ENCODE measurements at regions not wholly inside any gene's neighbourhood (a gene's known extent, or its start where the extent isn't known, plus 50 kb on each side); places are given as distances from the start of the nearest gene placed in this dataset.
"Not testable (repeated sequence)": the region's sequence is repeated elsewhere in the genome, so short reads cannot be mapped to it uniquely, and the experiment has no call there.

GRCh38 chr4:120636120-120636630 is 286.4 kb downstream of the PRDM5 start:
- DNase-seq (ENCODE audit: low read depth) = no peak

- DNase-seq (ENCODE audit: low read depth) = no peak
Measured at GRCh38 chr4:120633810-120634209, 288.7 kb downstream of the PRDM5 start.

GRCh38 chr4:120630427-120630826 is 292.1 kb downstream of the PRDM5 start:
- no peak for DNase-seq (ENCODE audit: low read depth)

GRCh38 chr4:120629546-120630108 is 292.9 kb downstream of the PRDM5 start:
- DNase-seq (ENCODE audit: low read depth) = no peak

GRCh38 chr4:120622601-120623000 is 299.9 kb downstream of the PRDM5 start:
- no peak for DNase-seq (ENCODE audit: low read depth)

GRCh38 chr4:120617171-120617570 is 305.4 kb downstream of the PRDM5 start:
- DNase-seq (ENCODE audit: low read depth) = no peak

GRCh38 chr4:120616041-120616440 is 306.5 kb downstream of the PRDM5 start:
- DNase-seq (ENCODE audit: low read depth) = no peak

- DNase-seq (ENCODE audit: low read depth) = no peak
Measured at GRCh38 chr4:120613778-120614177, 308.7 kb downstream of the PRDM5 start.

- no peak for DNase-seq (ENCODE audit: low read depth)
Measured at GRCh38 chr4:120611092-120611491, 311.4 kb downstream of the PRDM5 start.

GRCh38 chr4:120591038-120591437 is 331.5 kb downstream of the PRDM5 start:
- DNase-seq (ENCODE audit: low read depth) = no peak

GRCh38 chr4:120589787-120590186 is 332.7 kb downstream of the PRDM5 start:
- no peak for DNase-seq (ENCODE audit: low read depth)

- no peak for DNase-seq (ENCODE audit: low read depth)
Measured at GRCh38 chr4:120568731-120569130, 353.8 kb downstream of the PRDM5 start.

GRCh38 chr4:120561648-120562047 is 360.9 kb downstream of the PRDM5 start:
- no peak for DNase-seq (ENCODE audit: low read depth)

- DNase-seq (ENCODE audit: low read depth) = no peak
Measured at GRCh38 chr4:120557372-120557771, 365.2 kb downstream of the PRDM5 start.

GRCh38 chr4:120555058-120555457 is 367.5 kb downstream of the PRDM5 start:
- no peak for DNase-seq (ENCODE audit: low read depth)

GRCh38 chr4:120554086-120554485 is 368.4 kb downstream of the PRDM5 start:
- DNase-seq (ENCODE audit: low read depth) = no peak

- not testable (repeated sequence) for DNase-seq (ENCODE audit: low read depth)
Measured at GRCh38 chr4:120550624-120551220, 371.8 kb downstream of the PRDM5 start.

GRCh38 chr4:120549011-120549570 is 373.4 kb downstream of the PRDM5 start:
- DNase-seq (ENCODE audit: low read depth) = no peak

GRCh38 chr4:120545391-120545790 is 377.1 kb downstream of the PRDM5 start:
- no peak for DNase-seq (ENCODE audit: low read depth)

- no peak for DNase-seq (ENCODE audit: low read depth)
Measured at GRCh38 chr4:120544838-120545237, 377.7 kb downstream of the PRDM5 start.

GRCh38 chr4:120540625-120541024 is 381.9 kb downstream of the PRDM5 start:
- no peak for DNase-seq (ENCODE audit: low read depth)

- DNase-seq (ENCODE audit: low read depth) = no peak
Measured at GRCh38 chr4:120536884-120537283, 385.6 kb downstream of the PRDM5 start.

- no peak for DNase-seq (ENCODE audit: low read depth)
Measured at GRCh38 chr4:120528428-120528827, 394.1 kb downstream of the PRDM5 start.

- DNase-seq (ENCODE audit: low read depth) = no peak
Measured at GRCh38 chr4:120526033-120526432, 396.5 kb downstream of the PRDM5 start.
